ENCODE measurements at regions not wholly inside any gene's neighbourhood (a gene's known extent, or its start where the extent isn't known, plus 50 kb on each side); places are given as distances from the start of the nearest gene placed in this dataset.

GRCh38 chr12:115609347-115609746 is 668.1 kb downstream of the MED13L start:
- H2AFZ ChIP-seq (ENCODE audit: low read length) = no peak overlapping the region
- TF ChIP-seq, protein P1, sequence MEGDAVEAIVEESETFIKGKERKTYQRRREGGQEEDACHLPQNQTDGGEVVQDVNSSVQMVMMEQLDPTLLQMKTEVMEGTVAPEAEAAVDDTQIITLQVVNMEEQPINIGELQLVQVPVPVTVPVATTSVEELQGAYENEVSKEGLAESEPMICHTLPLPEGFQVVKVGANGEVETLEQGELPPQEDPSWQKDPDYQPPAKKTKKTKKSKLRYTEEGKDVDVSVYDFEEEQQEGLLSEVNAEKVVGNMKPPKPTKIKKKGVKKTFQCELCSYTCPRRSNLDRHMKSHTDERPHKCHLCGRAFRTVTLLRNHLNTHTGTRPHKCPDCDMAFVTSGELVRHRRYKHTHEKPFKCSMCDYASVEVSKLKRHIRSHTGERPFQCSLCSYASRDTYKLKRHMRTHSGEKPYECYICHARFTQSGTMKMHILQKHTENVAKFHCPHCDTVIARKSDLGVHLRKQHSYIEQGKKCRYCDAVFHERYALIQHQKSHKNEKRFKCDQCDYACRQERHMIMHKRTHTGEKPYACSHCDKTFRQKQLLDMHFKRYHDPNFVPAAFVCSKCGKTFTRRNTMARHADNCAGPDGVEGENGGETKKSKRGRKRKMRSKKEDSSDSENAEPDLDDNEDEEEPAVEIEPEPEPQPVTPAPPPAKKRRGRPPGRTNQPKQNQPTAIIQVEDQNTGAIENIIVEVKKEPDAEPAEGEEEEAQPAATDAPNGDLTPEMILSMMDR (conservative IDR thresholded peaks at IDR 0.05 in 1 of 2, IDR thresholded peaks at IDR 0.05 in 1 of 2; ENCODE audit: low read depth in 1 of 2, low read length in 2 of 2) = no peak
- TF ChIP-seq EZH2 (IDR thresholded peaks at IDR 0.05; ENCODE audit: low read length, missing control alignments) = no peak
- no peak overlapping the region for H3K4me2 ChIP-seq (ENCODE audit: extremely low read depth, insufficient read depth, low read length)
- DNase-seq (ENCODE audit: low read depth in 2 of 2) = peak in 1 of 2 donors; percentile 52
- no peak overlapping the region for H3K4me3 ChIP-seq (replicated peaks in 1 of 4; ENCODE audit: control extremely low read depth in 1 of 4, insufficient read depth in 1 of 4, low read depth in 3 of 4, low read length in 4 of 4)
- no peaks in the 10 kb centered on the region for H3K9me3 ChIP-seq (ENCODE audit: control insufficient read depth, insufficient read depth, low read depth, low read length)
- H4K20me1 ChIP-seq (ENCODE audit: control insufficient read depth, extremely low read depth, insufficient read depth, low read length) = no peaks in the 10 kb centered on the region
- H3K27ac ChIP-seq (ENCODE audit: insufficient read depth, low read length) = no peak overlapping the region
- H3K79me2 ChIP-seq (ENCODE audit: control insufficient read depth, insufficient read depth, low read length) = no peaks in the 10 kb centered on the region
- H3K27me3 ChIP-seq (ENCODE audit: control insufficient read depth, insufficient read depth, low read length) = no peaks in the 10 kb centered on the region
- H3K36me3 ChIP-seq (ENCODE audit: control insufficient read depth, insufficient read depth, low read length) = no peaks in the 10 kb centered on the region
- no peak overlapping the region for H3K9ac ChIP-seq (ENCODE audit: insufficient read depth, low read length)
- no peaks in the 10 kb centered on the region for H3K4me1 ChIP-seq (ENCODE audit: control insufficient read depth, extremely low read depth, insufficient read depth, low read length)

DNA sequence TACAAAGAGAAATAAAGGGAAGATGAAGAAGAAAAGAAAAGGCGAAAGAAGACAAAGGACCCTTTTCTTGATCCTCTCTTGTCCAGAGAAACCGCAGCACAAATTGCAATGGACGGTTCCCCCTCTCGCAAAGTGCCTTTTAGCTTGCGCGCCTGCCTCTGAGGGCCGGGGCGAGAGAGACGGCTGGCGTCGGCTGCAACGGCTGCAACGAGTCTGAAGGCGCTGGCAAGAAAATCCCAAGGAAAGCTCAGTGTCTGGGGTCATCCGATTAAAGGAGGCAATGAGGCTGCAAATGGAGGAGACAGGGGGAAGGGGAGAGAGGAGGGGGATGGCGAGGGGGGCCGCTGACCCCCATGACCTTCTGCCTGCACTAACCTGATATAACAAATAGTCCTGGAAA is 671.5 kb downstream of the MED13L start:
- no peaks in the 10 kb centered on the region for H3K27me3 ChIP-seq (ENCODE audit: control insufficient read depth, insufficient read depth, low read length)
- H3K36me3 ChIP-seq (ENCODE audit: control insufficient read depth, insufficient read depth, low read length) = no peaks in the 10 kb centered on the region
- no peak overlapping the region for H3K27ac ChIP-seq (ENCODE audit: insufficient read depth, low read length)
- H3K4me1 ChIP-seq (ENCODE audit: control insufficient read depth, extremely low read depth, insufficient read depth, low read length) = no peaks in the 10 kb centered on the region
- no peaks in the 10 kb centered on the region for H4K20me1 ChIP-seq (ENCODE audit: control insufficient read depth, extremely low read depth, insufficient read depth, low read length)
- H3K9ac ChIP-seq (ENCODE audit: insufficient read depth, low read length) = no peak overlapping the region
- no peaks in the 10 kb centered on the region for H3K79me2 ChIP-seq (ENCODE audit: control insufficient read depth, insufficient read depth, low read length)
- no peak for TF ChIP-seq EZH2 (IDR thresholded peaks at IDR 0.05; ENCODE audit: low read length, missing control alignments)
- TF ChIP-seq, protein P1 (conservative IDR thresholded peaks at IDR 0.05 in 1 of 2, IDR thresholded peaks at IDR 0.05 in 1 of 2; ENCODE audit: low read depth in 1 of 2, low read length in 2 of 2) = no peak
- H2AFZ ChIP-seq (ENCODE audit: low read length) = no peak overlapping the region
- H3K4me3 ChIP-seq (replicated peaks in 1 of 4; ENCODE audit: control extremely low read depth in 1 of 4, insufficient read depth in 1 of 4, low read depth in 3 of 4, low read length in 4 of 4) = no peak overlapping the region
- no peaks in the 10 kb centered on the region for H3K9me3 ChIP-seq (ENCODE audit: control insufficient read depth, insufficient read depth, low read depth, low read length)
- no peak overlapping the region for H3K4me2 ChIP-seq (ENCODE audit: extremely low read depth, insufficient read depth, low read length)
- no peak for DNase-seq (ENCODE audit: low read depth in 2 of 2)

DNA sequence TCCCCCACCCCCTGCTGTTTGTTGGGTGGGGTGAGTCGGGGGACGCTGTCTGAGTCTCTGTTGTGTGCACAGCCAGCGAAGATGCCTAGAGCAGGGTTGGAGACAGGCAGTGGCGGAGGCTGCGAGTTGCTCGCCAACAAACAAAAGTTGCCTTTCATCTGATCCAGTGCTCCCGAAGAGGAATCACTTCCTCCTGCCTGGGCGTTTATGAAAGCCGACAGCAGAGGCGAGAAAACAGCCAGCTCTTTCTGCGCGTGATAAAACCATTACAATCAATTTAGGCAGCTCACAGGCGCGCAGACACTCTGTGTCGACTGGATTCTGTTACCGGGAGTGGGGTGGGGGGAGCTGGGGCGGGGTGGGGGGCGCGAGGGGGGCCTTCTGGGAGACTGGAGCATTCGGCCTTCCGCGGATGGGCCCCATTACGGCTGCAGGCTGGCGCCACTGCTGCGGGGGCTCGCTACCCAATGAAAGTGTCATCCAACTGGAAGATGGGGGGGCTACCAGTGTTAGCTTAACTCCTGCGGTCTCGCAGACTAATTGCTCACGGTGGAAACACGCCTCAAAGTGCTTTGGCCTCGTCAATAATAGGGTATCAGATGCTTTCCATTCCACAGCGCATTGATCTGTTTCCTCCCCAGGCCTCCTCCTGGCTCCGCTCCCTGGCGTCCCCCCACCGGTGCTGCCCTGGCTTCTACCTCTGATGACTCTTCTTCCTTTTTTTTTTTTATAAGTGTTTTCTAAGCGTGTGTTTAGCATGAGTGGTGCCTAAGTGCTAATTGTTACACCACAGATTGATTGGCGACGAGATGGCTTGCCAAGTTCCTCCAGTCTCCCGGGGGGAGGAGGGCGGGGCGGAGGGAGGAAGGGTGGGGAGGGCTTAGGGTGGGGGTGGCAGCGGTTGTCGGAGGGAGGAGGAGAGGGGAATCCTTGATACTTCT is 678.4 kb downstream of the MED13L start:
- peak overlapping the region; percentile 40 for H3K4me2 ChIP-seq (ENCODE audit: extremely low read depth, insufficient read depth, low read length)
- H2AFZ ChIP-seq (ENCODE audit: low read length) = no peak overlapping the region
- peak overlapping the region in 2 of 4 experiments; percentile 26 to 32 for H3K4me3 ChIP-seq (replicated peaks in 1 of 4; ENCODE audit: control extremely low read depth in 1 of 4, insufficient read depth in 1 of 4, low read depth in 3 of 4, low read length in 4 of 4)
- H3K27me3 ChIP-seq (ENCODE audit: control insufficient read depth, insufficient read depth, low read length) = no peaks in the 10 kb centered on the region
- peak; percentile 16 to 69 for DNase-seq (ENCODE audit: low read depth in 2 of 2)
- no peaks in the 10 kb centered on the region for H3K4me1 ChIP-seq (ENCODE audit: control insufficient read depth, extremely low read depth, insufficient read depth, low read length)
- H3K79me2 ChIP-seq (ENCODE audit: control insufficient read depth, insufficient read depth, low read length) = no peaks in the 10 kb centered on the region
- no peaks in the 10 kb centered on the region for H4K20me1 ChIP-seq (ENCODE audit: control insufficient read depth, extremely low read depth, insufficient read depth, low read length)
- H3K27ac ChIP-seq (ENCODE audit: insufficient read depth, low read length) = no peak overlapping the region
- TF ChIP-seq, protein P1 (conservative IDR thresholded peaks at IDR 0.05 in 1 of 2, IDR thresholded peaks at IDR 0.05 in 1 of 2; ENCODE audit: low read depth in 1 of 2, low read length in 2 of 2) = no peak
- no peak for TF ChIP-seq EZH2 (IDR thresholded peaks at IDR 0.05; ENCODE audit: low read length, missing control alignments)
- H3K9ac ChIP-seq (ENCODE audit: insufficient read depth, low read length) = no peak overlapping the region
- no peaks in the 10 kb centered on the region for H3K9me3 ChIP-seq (ENCODE audit: control insufficient read depth, insufficient read depth, low read depth, low read length)
- H3K36me3 ChIP-seq (ENCODE audit: control insufficient read depth, insufficient read depth, low read length) = no peaks in the 10 kb centered on the region

All from fibroblast of lung (primary cell).